ENCODE measurements at regions not wholly inside any gene's neighbourhood (a gene's known extent, or its start where the extent isn't known, plus 50 kb on each side); places are given as distances from the start of the nearest gene placed in this dataset.

DNA sequence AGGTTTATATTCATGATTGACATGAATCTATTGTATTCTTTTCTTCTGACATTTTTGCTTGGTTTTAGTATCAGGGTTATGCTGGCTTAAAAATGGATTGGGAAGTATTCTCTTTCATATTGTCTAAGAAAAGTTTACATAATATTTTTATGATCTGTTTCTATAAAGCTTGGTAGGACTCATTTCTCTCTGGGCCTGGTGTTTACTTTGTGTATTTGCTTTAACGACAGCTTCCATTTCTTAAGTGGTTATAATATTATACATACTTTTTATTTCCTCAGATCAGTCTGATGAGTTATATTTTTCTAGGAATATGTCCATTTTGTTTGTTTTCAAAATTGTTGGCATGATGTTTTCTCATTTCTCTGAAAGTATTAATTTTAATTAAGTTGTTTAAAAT, 117.9 kb upstream of the IL12A start:
- TF ChIP-seq POLR2A (IDR thresholded peaks at IDR 0.05): no peak
- TF ChIP-seq CTCF (IDR thresholded peaks at IDR 0.05): no peak
